Fibroblast of mammary gland (primary cell): ENCODE measurements at regions not wholly inside any gene's neighbourhood (a gene's known extent, or its start where the extent isn't known, plus 50 kb on each side); places are given as distances from the start of the nearest gene placed in this dataset.

Experiments
- DNase-seq: peaks from one replicate; pipeline ENCODE4 v3.0.0-alpha.2; 2010; ENCODE audit warnings: low read depth
- H3K4me3 ChIP-seq: 2 replicates; pipeline ENCODE4 v1.5.1; 2011; ENCODE audit warnings: low read depth, mild to moderate bottlenecking, low read length, moderate library complexity; ENCODE audit not compliant: control insufficient read depth
- CTCF ChIP-seq: conservative IDR thresholded peaks from 2 replicates; pipeline ENCODE4 v1.5.1; 2011; ENCODE audit warnings: low read depth, low read length, inconsistent platforms; ENCODE audit not compliant: control insufficient read depth, insufficient read depth

GRCh38 chr4:103778221-103778620 is 58.4 kb upstream of the TACR3 start:
- H3K4me3 ChIP-seq, result no peak overlapping the region
- DNase-seq, result no peak
- TF ChIP-seq CTCF, result no peak

- no peak for TF ChIP-seq CTCF
- DNase-seq, result no peak
- H3K4me3 ChIP-seq, result no peak overlapping the region
Measured at GRCh38 chr4:103774326-103774825, 54.6 kb upstream of the TACR3 start.

- no peak for DNase-seq
- no peak for TF ChIP-seq CTCF
- no peak overlapping the region for H3K4me3 ChIP-seq
Measured at GRCh38 chr4:103773691-103774231, 54.0 kb upstream of the TACR3 start.
